ENCODE measurements at regions not wholly inside any gene's neighbourhood (a gene's known extent, or its start where the extent isn't known, plus 50 kb on each side); places are given as distances from the start of the nearest gene placed in this dataset.

GRCh38 chr4:14726877-14727361, 275.4 kb upstream of the CPEB2 start:
- no peak overlapping the region for H3K27ac ChIP-seq
- 66 to 76% methylated on average over 4 of the region's 4 CpGs for WGBS, 2 donors
- no peaks in the 10 kb centered on the region for H3K36me3 ChIP-seq
- DNase-seq (ENCODE audit: low spot score in 2 of 2), result no peak
- no peaks in the 10 kb centered on the region for H3K9me3 ChIP-seq
- H3K27me3 ChIP-seq, result no peaks in the 10 kb centered on the region
- no peak overlapping the region for H3K4me3 ChIP-seq
- TF ChIP-seq POLR2A (IDR thresholded peaks at IDR 0.05), result no peak
- TF ChIP-seq CTCF (IDR thresholded peaks at IDR 0.05), result no peak
- TF ChIP-seq EP300 (IDR thresholded peaks at IDR 0.05), result no peak
- H3K4me1 ChIP-seq, result no peaks in the 10 kb centered on the region

- Histone ChIP-seq H3K4me1 (no peaks in the 10 kb centered on the region), H3K9me3 (no peaks in the 10 kb centered on the region), H3K4me3 (no peak overlapping the region), H3K36me3 (no peaks in the 10 kb centered on the region), H3K27ac (no peak overlapping the region), H3K27me3 (no peaks in the 10 kb centered on the region)
- TF ChIP-seq POLR2A (IDR thresholded peaks at IDR 0.05) (no peak), EP300 (IDR thresholded peaks at IDR 0.05) (no peak), CTCF (IDR thresholded peaks at IDR 0.05) (no peak)
- DNase-seq (ENCODE audit: low spot score in 2 of 2), result no peak
These were observed 272.8 kb upstream of the CPEB2 start for GRCh38 chr4:14729282-14730000.

- no peaks in the 10 kb centered on the region for H3K27me3 ChIP-seq
- no peak overlapping the region for H3K4me3 ChIP-seq
- H3K27ac ChIP-seq, result no peak overlapping the region
- TF ChIP-seq EP300 (IDR thresholded peaks at IDR 0.05), result no peak
- TF ChIP-seq POLR2A (IDR thresholded peaks at IDR 0.05), result no peak
- TF ChIP-seq CTCF (IDR thresholded peaks at IDR 0.05), result no peak
- 80 to 86% methylated on average over 1 of the region's 1 CpG for WGBS, 2 donors
- no peaks in the 10 kb centered on the region for H3K36me3 ChIP-seq
- no peak for DNase-seq (ENCODE audit: low spot score in 2 of 2)
- H3K9me3 ChIP-seq, result no peaks in the 10 kb centered on the region
- H3K4me1 ChIP-seq, result no peaks in the 10 kb centered on the region
These were observed 260.2 kb upstream of the CPEB2 start for GRCh38 chr4:14742054-14742453.

GRCh38 chr4:14743172-14743571, 259.1 kb upstream of the CPEB2 start:
- Histone ChIP-seq H3K27ac (no peak overlapping the region), H3K9me3 (no peaks in the 10 kb centered on the region), H3K4me3 (no peak overlapping the region), H3K4me1 (no peaks in the 10 kb centered on the region), H3K27me3 (no peaks in the 10 kb centered on the region), H3K36me3 (no peaks in the 10 kb centered on the region)
- 84 to 95% methylated on average over 5 of the region's 5 CpGs for WGBS, 2 donors
- no peak for DNase-seq (ENCODE audit: low spot score in 2 of 2)
- TF ChIP-seq CTCF (IDR thresholded peaks at IDR 0.05) (no peak), POLR2A (IDR thresholded peaks at IDR 0.05) (no peak), EP300 (IDR thresholded peaks at IDR 0.05) (no peak)

- 56 to 66% methylated on average over 5 of the region's 5 CpGs for WGBS, 2 donors
- no peaks in the 10 kb centered on the region for H3K4me1 ChIP-seq
- DNase-seq (ENCODE audit: low spot score in 2 of 2), result no peak
- H3K9me3 ChIP-seq, result no peaks in the 10 kb centered on the region
- TF ChIP-seq EP300 (IDR thresholded peaks at IDR 0.05), result no peak
- TF ChIP-seq POLR2A (IDR thresholded peaks at IDR 0.05), result no peak
- no peak for TF ChIP-seq CTCF (IDR thresholded peaks at IDR 0.05)
- no peaks in the 10 kb centered on the region for H3K27me3 ChIP-seq
- no peak overlapping the region for H3K27ac ChIP-seq
- no peak overlapping the region for H3K4me3 ChIP-seq
- no peaks in the 10 kb centered on the region for H3K36me3 ChIP-seq
These were observed 258.7 kb upstream of the CPEB2 start for GRCh38 chr4:14743601-14744000.

Measured in tibial nerve (tissue), 4 donors.